ENCODE measurements at regions not wholly inside any gene's neighbourhood (a gene's known extent, or its start where the extent isn't known, plus 50 kb on each side); places are given as distances from the start of the nearest gene placed in this dataset.

DNA sequence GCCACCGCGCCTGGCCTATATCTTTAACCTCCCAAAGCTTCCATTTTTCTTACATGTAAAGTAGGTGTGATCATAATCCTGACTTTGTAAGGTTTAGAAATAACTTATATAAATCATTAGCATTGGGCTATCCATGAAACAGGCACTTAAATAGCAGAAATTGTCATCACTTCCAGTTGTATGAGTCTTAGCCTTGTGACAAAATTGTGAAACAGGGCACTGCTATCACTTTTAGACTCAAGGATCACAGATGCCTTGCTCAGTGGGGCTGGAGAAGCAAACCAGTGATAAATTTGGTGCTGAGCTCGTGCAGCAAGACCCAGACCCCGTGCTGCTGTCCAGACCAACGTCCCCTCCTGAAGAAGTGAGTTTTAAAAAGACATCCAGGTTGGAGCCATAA is 209.7 kb downstream of the KATNAL1 start:
- Histone ChIP-seq H3K4me1 (ENCODE audit: control insufficient read depth, extremely low read depth, insufficient read depth, low read length) (no peaks in the 10 kb centered on the region), H3K4me2 (ENCODE audit: insufficient read depth, low read length) (no peak overlapping the region), H3K36me3 (ENCODE audit: control insufficient read depth in 2 of 2, extremely low read depth in 1 of 2, insufficient read depth in 2 of 2, low read length in 2 of 2) (no peaks in the 10 kb centered on the region), H3K27me3 (ENCODE audit: control insufficient read depth in 2 of 2, insufficient read depth in 2 of 2, low read length in 2 of 2) (no peaks in the 10 kb centered on the region), H3K9me1 (replicated peaks; ENCODE audit: control insufficient read depth, extremely low read depth, insufficient read depth, low read length) (no peaks in the 10 kb centered on the region), H3K9me3 (replicated peaks; ENCODE audit: control insufficient read depth, insufficient read depth, low read length) (no peaks in the 10 kb centered on the region), H3K79me2 (ENCODE audit: control insufficient read depth, insufficient read depth, low read length) (no peaks in the 10 kb centered on the region), H3K27ac (ENCODE audit: insufficient read depth, low read depth, low read length) (no peak overlapping the region), H2AFZ (ENCODE audit: low read depth, low read length) (no peak overlapping the region), H4K20me1 (replicated peaks; ENCODE audit: control insufficient read depth, extremely low read depth, insufficient read depth, low read length) (no peaks in the 10 kb centered on the region), H3K4me3 (replicated peaks in 1 of 3; ENCODE audit: insufficient read depth in 1 of 3, low read depth in 1 of 3, low read length in 3 of 3) (no peak overlapping the region), H3K9ac (replicated peaks; ENCODE audit: extremely low read depth, insufficient read depth, low read length) (no peak overlapping the region)
- TF ChIP-seq MYC (IDR thresholded peaks at IDR 0.05; ENCODE audit: low read depth, low read length) (no peak), JUN (IDR thresholded peaks at IDR 0.05; ENCODE audit: borderline replicate concordance, insufficient read depth, insufficient read length, low read depth) (no peak)
- TF ChIP-seq, protein P1, sequence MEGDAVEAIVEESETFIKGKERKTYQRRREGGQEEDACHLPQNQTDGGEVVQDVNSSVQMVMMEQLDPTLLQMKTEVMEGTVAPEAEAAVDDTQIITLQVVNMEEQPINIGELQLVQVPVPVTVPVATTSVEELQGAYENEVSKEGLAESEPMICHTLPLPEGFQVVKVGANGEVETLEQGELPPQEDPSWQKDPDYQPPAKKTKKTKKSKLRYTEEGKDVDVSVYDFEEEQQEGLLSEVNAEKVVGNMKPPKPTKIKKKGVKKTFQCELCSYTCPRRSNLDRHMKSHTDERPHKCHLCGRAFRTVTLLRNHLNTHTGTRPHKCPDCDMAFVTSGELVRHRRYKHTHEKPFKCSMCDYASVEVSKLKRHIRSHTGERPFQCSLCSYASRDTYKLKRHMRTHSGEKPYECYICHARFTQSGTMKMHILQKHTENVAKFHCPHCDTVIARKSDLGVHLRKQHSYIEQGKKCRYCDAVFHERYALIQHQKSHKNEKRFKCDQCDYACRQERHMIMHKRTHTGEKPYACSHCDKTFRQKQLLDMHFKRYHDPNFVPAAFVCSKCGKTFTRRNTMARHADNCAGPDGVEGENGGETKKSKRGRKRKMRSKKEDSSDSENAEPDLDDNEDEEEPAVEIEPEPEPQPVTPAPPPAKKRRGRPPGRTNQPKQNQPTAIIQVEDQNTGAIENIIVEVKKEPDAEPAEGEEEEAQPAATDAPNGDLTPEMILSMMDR (IDR thresholded peaks at IDR 0.05; ENCODE audit: extremely low read depth in 1 of 2, insufficient read depth in 1 of 2, low read depth in 1 of 2, low read length in 2 of 2) = no peak
- POLR2A ChIA-PET = no interaction called here
- DNase-seq (ENCODE audit: low read depth, low spot score) (no peak), FAIRE-seq (no peak)
- CTCF ChIA-PET = interaction anchor here (0.9 to 2.0 kb wide), 2 partner anchors 13 to 15 kb away, joined by 3 to 5 read pairs; no protein-coding TSS in a partner anchor
- intact Hi-C loops (cut with micrococcal nuclease) (no loop called here), dilution Hi-C loops (cut with MboI; ENCODE audit: extremely low pct_ligation_motif_present, low sequenced_read_pairs) (no loop called here)
- no TSS peak for BruUV-seq (replicated peaks)

DNA sequence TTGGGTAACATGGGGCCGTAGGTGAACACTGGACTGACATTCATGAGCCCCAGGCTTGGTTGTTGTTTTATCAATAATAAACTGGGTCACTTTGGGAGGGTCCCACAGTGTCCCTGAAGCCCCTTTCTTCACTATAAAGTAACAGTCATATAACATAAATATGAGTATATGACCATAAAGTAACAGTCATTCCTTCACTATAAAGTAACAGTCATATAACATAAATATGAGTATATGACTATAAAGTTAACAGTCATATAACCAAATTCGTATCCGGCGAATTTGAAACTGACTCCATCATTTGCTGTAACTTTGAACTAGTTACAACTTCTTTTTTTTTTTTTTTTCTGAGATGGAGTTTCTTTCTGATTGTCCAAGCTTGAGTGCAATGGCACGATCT is 210.3 kb downstream of the KATNAL1 start:
- H3K4me1 ChIP-seq (ENCODE audit: control insufficient read depth, extremely low read depth, insufficient read depth, low read length) = no peaks in the 10 kb centered on the region
- CTCF ChIA-PET = no interaction called here
- no peak overlapping the region for H3K27ac ChIP-seq (ENCODE audit: insufficient read depth, low read depth, low read length)
- no TSS peak for BruUV-seq (replicated peaks)
- H3K4me3 ChIP-seq (replicated peaks in 1 of 3; ENCODE audit: insufficient read depth in 1 of 3, low read depth in 1 of 3, low read length in 3 of 3) = no peak overlapping the region
- no peak overlapping the region for H3K4me2 ChIP-seq (ENCODE audit: insufficient read depth, low read length)
- H3K36me3 ChIP-seq (ENCODE audit: control insufficient read depth in 2 of 2, extremely low read depth in 1 of 2, insufficient read depth in 2 of 2, low read length in 2 of 2) = no peaks in the 10 kb centered on the region
- intact Hi-C loops (cut with micrococcal nuclease) = no loop called here
- POLR2A ChIA-PET = no interaction called here
- dilution Hi-C loops (cut with MboI; ENCODE audit: extremely low pct_ligation_motif_present, low sequenced_read_pairs) = no loop called here
- no peak for DNase-seq (ENCODE audit: low read depth, low spot score)
- H4K20me1 ChIP-seq (replicated peaks; ENCODE audit: control insufficient read depth, extremely low read depth, insufficient read depth, low read length) = no peaks in the 10 kb centered on the region
- TF ChIP-seq FOS (IDR thresholded peaks at IDR 0.05; ENCODE audit: borderline replicate concordance, insufficient read depth, low read length) (no peak), POLR2A (IDR thresholded peaks at IDR 0.05; ENCODE audit: low read depth, low read length) (no peak), GATA2 (IDR thresholded peaks at IDR 0.05; ENCODE audit: insufficient read depth, insufficient read length, low read depth, low read length) (no peak), POLR2AphosphoS5 (IDR thresholded peaks at IDR 0.05; ENCODE audit: insufficient read depth, low read depth, low read length) (no peak), EZH2 (IDR thresholded peaks at IDR 0.05; ENCODE audit: borderline replicate concordance, low read depth, low read length, severe bottlenecking) (no peak), MYC (IDR thresholded peaks at IDR 0.05; ENCODE audit: low read depth, low read length) (no peak), JUN (IDR thresholded peaks at IDR 0.05; ENCODE audit: borderline replicate concordance, insufficient read depth, insufficient read length, low read depth) (no peak)
- TF ChIP-seq, protein P2, sequence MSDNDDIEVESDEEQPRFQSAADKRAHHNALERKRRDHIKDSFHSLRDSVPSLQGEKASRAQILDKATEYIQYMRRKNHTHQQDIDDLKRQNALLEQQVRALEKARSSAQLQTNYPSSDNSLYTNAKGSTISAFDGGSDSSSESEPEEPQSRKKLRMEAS (IDR thresholded peaks at IDR 0.05; ENCODE audit: insufficient read depth, insufficient read length) = no peak
- TF ChIP-seq, protein P1 (IDR thresholded peaks at IDR 0.05; ENCODE audit: extremely low read depth in 1 of 2, insufficient read depth in 1 of 2, low read depth in 1 of 2, low read length in 2 of 2) = no peak
- no peak overlapping the region for H2AFZ ChIP-seq (ENCODE audit: low read depth, low read length)
- H3K9ac ChIP-seq (replicated peaks; ENCODE audit: extremely low read depth, insufficient read depth, low read length) = no peak overlapping the region
- no peaks in the 10 kb centered on the region for H3K27me3 ChIP-seq (ENCODE audit: control insufficient read depth in 2 of 2, insufficient read depth in 2 of 2, low read length in 2 of 2)
- no peaks in the 10 kb centered on the region for H3K9me1 ChIP-seq (replicated peaks; ENCODE audit: control insufficient read depth, extremely low read depth, insufficient read depth, low read length)
- no peaks in the 10 kb centered on the region for H3K79me2 ChIP-seq (ENCODE audit: control insufficient read depth, insufficient read depth, low read length)
- no peaks in the 10 kb centered on the region for H3K9me3 ChIP-seq (replicated peaks; ENCODE audit: control insufficient read depth, insufficient read depth, low read length)
- no peak for FAIRE-seq
